ENCODE measurements at regions not wholly inside any gene's neighbourhood (a gene's known extent, or its start where the extent isn't known, plus 50 kb on each side); places are given as distances from the start of the nearest gene placed in this dataset.
"Not testable (repeated sequence)": the region's sequence is repeated elsewhere in the genome, so short reads cannot be mapped to it uniquely, and the experiment has no call there.

DNA sequence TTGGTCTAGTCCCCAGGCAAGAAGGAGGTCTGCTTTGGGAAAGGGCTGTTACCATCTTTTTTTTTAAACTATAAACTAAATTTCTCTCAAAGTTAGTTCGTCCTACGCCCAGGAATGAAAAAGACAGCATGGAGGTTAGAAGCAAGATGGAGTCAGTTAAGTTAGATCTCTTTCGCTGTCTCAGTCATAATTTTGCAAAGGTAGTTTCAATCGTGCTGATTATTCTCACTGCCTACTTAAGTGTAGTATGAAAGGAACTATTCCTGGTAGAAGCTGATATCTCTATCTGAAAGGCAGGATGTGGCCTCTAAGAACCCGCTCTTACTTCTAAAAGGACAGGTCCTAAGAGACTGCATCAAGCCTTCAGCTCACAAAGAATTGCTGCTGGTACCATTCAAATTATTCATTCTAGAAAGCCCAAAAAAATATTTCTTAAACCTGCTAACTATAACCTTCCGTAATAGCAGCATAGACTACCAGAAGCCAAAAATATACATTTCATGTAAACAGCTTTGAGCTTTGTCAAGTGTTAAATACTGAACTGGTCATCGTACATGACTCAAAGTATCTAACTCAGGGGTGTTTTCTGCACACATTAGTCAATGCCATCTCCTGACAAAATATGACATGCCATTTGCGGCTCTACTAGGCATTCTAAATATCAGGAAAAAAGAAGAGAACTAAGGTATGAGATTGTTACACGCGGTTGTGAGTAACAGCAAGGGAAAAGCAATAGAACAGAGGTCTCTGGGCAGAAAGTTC is 96.0 kb upstream of the CCDC80 start:
- no peak for DNase-seq (ENCODE audit: low read depth in 2 of 2)

DNA sequence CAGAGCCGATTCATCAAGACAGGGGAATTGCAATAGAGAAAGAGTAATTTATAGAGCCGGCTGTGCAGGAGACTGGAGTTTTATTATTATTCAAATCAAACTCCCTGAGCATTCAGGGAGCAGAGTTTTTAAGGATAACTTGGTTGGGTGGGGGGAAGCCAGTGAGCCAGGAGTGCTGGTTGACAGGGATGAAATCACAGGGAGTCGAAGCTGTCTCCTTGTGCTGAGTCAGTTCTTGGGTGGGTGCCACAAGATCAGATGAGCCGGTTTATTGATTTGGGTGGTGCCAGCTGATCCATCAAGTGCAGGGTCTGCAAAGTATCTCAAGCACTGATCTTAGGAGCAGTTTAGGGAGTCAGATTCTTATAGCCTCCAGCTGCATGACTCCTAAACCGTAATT is 95.4 kb upstream of the CCDC80 start:
- DNase-seq (ENCODE audit: low read depth in 2 of 2), result no peak

DNA sequence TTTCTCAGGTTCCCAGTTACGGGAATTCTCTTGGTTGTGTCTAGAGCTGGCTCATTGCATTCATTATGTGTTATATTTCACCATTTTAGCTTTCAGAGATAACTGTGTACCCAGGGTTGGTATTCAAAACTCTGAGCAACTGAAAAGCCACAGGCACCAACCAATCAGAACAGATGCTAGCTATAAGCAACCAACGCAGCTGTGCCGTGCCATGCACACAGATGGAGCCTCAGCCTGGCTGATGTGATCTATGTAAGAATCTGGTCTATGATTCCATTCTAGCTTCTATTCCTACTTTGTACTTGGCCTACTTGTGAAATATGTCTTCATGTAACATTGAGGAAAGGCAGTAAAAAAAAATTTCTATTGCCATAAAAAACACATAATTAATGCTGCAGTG is 95.0 kb upstream of the CCDC80 start:
- DNase-seq (ENCODE audit: low read depth in 2 of 2), result no peak

DNA sequence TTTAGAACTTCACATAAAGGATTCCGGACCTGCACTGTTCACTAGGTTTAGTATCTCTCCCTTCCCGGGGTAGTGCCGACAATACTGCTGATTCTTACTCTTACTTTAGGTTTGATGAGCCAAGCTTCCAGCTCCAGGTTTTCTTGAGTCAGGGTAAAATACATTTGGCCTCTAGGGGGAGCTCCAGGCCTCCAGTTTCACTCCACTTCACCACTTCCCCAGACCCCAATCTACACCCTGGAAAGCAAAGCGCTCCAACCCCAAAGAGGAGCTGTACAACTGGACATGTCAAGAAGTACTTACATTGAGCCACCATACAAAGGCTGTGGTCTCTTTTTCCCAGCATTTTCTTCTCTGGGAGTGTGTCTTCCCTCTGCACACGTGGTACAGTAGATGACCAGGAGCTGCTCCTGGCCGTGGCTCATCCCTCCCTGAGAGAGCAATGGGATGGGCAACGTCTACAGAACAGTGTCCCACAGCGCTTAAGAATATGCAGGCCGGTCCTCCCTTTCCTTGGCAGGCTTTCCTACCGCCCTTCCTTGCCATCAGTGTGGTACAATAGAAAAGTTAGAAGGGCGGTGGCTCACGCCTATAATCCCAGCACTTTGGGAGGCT is 93.9 kb upstream of the CCDC80 start:
- DNase-seq (ENCODE audit: low read depth in 2 of 2), result peak; percentile 22 to 39

DNA sequence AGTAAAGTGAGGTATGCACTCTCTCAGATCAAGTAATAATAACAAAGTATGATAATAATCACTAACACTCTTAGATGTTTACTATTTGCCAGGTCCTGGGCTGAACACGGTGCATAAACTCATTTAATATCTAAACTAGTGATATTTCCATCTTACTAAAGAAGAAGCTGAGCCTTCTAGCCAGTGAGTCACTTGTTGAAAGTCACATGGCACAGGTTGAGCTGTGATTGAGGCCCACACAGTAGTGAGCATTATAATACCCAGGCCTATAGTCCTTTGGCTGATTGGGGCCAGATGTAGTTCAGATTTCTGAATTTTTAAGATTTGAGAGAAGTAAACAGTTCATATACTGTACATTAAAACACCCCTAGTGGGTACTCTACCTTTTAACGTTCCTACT is 93.2 kb upstream of the CCDC80 start:
- DNase-seq (ENCODE audit: low read depth in 2 of 2), result no peak

DNA sequence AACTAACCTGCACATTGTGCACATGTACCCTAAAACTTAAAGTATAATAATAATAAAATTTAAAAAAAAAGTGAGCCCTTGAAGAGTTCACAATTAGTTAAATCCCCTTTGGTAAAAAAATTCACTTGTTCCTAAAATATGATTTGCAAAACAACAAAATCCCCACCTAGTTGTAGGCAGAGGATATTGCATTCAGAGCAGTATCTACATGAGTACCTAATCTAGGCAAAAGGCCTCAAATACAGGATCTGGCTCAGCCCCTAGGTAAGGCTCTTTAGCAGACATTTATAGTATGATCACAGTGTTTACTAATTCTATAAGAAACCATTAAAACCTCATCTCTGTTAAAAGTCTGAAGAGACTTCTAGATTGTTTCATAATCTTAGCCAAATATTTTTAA is 89.3 kb upstream of the CCDC80 start:
- DNase-seq (ENCODE audit: low read depth in 2 of 2), result no peak

DNA sequence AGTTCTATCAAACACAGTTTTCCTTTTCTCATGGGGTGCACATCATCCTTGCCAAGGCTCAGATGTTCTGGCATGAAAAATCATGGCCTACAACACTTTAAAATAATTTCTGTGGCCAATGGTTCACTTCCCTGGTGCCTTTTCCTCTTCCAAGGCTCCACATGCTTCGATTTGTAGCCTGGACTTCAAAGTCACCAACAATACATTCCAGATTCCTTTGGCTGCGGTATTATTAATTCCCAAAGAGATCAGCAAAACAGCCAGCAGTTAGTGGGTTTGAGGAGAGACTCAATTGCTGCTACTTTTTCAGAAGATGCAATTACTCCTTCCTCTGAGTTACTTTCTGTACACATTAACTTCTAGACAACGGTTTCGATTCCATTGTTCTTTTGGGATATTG is 80.3 kb upstream of the CCDC80 start:
- DNase-seq (ENCODE audit: low read depth in 2 of 2), result no peak

DNA sequence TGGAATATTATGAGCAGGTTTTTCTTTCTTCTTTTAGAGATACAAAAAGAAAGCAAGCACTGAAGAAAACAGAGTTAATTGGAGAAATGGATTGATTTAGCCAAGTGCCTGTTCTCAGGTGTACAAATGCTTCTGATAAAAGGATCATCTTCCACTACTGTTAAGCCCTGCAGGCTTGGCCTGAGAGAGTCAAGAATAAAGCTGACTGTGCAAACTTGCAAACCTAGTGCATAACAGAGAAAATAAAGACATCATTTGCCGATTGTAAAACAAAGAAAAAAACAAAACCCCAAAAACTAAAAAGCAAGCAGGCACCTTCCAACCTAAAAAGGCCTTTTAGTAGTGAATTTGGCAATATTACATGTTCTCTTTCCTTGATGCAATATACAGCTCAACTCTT is 78.0 kb upstream of the CCDC80 start:
- DNase-seq (ENCODE audit: low read depth in 2 of 2), result no peak

DNA sequence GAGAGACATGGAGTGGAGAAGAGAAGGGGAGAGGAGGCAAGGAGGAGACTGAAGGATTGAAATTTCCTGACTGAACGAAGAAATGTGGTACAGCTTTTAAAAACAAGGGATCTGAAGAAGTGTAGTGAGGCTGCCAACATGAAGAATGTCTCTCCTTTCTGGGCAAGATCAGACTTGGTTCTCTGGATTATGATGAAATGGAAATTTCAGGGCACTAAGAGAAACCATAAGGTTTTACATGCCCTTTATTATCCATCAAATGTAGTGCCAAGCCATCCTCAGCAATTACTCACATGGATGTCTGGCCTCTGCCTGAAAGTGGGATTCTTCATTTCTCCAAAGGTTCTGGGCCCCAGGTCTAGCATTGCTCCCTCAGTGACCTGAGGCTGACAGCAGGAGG is 77.6 kb upstream of the CCDC80 start:
- no peak for DNase-seq (ENCODE audit: low read depth in 2 of 2)

DNA sequence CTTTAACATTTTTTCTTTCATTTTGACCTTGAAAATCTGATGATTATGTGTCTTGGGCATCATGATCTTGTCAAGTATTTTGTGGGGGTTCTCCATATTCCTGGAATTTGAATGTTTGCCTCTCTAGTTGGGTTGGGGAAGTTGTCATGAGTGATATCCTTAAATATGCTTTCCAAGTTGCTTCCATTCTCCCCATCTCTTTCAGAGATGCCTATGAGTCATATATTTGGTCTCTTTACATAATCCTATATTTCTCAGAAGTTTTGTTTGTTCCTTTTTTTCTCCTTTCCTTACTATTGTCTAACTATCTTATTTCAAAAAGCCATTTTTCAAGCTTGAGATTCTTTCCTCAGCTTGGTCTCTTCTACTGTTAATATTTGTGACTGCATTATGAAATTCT is 69.0 kb upstream of the CCDC80 start:
- no peak for DNase-seq (ENCODE audit: low read depth in 2 of 2)

DNA sequence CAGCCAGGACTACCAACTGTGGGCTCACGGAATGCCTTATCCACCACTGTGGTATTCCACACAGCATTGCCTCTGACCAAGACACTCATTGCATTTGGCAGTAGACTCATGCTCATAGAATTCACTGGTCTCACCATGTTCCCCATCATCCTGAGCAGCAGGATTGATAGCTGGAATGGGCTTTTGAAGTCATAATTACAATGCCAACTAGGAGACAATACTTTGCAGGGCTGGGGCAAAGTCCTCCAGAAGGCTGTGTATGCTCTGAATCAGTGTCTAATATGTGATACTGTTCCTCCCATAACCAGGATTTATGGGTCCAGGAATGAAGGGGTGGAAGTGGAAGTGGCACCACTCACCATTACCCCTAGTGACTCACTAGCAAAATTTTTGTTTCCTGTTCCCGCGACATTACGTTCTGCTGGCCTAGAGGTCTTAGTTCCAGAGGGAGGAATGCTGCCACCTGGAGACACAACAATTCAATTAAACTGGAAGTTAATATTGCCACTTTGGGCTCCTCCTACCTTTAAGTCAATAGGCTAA is 58.6 kb upstream of the CCDC80 start:
- no peak for DNase-seq (ENCODE audit: low read depth in 2 of 2)

DNA sequence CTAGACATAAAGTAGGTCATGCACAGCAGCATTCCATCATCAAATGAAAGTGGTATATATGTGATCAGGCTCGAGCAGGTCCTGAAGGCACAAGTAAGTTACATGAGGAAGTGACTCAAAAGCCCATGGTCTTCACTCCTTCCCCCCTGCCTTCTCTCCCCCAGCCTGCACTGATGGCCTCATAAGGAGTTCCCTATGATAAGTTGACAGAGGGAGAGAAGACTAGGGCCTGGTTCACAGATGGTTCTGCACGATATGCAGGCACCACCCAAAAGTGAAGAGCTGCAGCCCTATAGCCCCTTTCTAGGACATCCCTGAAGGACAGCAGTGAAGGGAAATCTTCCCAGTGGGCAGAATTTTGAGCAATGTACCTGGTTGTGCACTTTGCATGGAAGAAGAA is 57.5 kb upstream of the CCDC80 start:
- not testable (repeated sequence) for DNase-seq (ENCODE audit: low read depth in 2 of 2)

DNA sequence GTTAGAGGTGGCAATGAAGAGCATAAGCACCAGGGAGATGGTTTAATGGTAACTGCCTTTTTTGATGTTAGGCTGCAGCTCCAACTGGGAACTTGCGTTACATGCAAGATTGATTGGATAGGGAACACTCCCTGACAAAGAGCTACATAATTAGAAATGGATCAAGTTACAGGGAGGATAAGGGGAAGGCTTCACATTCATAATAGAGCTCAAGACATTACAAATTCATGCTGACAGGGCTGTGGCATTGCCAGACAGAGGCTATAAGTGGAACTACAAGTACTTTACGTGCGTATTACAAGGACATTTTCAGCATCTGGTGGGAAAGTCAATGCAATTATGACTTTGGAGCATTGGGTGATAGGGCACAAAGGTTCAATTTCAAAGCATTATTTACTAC is 55.3 kb upstream of the CCDC80 start:
- DNase-seq (ENCODE audit: low read depth in 2 of 2), result not testable (repeated sequence)

DNA sequence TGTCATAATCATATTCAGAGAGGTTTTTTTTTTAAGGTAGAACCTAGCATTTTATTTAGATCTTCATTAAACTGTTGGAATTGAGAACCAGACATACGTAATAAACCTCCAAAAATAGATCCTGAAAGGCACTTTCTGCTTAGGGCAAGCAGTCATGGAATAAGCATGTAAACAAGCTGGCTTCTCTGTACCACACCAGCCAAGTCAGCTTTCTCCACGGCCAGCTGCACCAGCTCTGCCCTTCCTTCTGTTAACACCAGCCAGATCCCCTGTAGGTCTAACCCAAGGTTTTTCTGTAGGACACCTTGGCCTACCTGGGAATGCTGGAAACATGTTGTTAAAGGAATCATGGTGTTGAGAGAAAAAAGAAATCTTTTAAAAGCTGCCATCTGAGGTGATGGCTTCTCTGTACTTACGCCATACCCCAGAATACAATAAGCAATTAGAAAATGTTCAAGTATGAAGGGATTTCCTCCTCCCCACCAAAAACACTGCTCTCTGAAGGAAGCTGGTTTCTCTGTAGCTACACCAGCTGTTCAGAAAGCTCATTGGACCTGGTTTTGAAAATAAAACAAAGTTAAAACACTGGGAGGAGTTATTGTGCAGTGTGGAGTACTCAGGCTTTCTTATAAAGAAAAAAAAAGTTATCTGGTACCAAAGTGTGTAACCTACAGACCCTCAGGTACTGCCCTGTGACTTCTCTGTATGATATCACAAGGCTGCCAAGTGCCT is 54.6 kb upstream of the CCDC80 start:
- DNase-seq (ENCODE audit: low read depth in 2 of 2), result not testable (repeated sequence)

DNA sequence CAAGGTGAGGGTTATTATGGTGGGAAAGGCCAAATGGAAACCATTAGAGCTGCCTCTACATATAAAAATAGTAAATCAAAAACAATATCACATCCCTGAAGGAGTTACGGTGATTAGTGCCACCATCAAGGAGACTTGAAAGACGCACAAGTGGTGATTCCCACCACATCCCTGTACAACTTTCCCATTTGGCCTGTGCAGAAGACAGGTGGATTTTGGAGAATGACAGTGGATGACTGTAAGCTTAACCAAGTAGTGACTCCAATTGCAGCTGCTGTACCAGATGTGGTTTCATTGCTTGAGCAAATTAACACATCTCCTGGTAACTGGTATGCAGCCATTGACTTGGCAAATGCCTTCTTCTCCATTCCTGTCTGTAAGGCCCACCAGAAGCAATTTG is 54.0 kb upstream of the CCDC80 start:
- not testable (repeated sequence) for DNase-seq (ENCODE audit: low read depth in 2 of 2)

DNA sequence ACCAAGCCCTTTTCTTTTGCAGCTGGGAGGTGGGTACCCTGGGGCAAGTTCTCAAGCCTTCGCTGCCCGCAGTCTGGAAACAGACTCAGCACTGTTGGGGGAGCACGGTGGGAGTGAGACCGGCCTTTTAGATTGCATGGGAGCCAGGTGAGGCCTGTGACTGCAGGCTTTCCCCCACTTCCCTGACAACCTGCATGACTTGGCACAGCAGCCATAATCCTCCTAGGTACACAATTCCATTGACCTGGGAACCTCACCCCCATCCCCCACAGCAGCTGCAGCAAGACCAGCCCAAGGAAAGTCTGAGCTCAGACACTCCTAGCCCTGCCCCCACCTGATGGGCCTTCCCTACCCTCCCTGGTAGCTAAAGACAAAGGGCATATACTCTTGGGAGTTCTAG is 52.2 kb upstream of the CCDC80 start:
- no peak for DNase-seq (ENCODE audit: low read depth in 2 of 2)
